OCI-LY7 (cell line): ENCODE measurements at regions not wholly inside any gene's neighbourhood (a gene's known extent, or its start where the extent isn't known, plus 50 kb on each side); places are given as distances from the start of the nearest gene placed in this dataset.

Experiments used
- CTCF ChIP-seq: fragments of 200-600 bp; sonication (generic); conservative IDR thresholded peaks from 2 replicates; pipeline ENCODE4 v1.5.1; 2014; ENCODE audit warnings: mild to moderate bottlenecking, antibody characterized with exemption, low read length, moderate library complexity, mixed read lengths
- EZH2phosphoT487 ChIP-seq: fragments of 200-600 bp; sonication (generic); IDR thresholded peaks from 2 replicates; pipeline ENCODE4 v1.6.1; 2018; ENCODE audit warnings: low read depth, borderline replicate concordance, mild to moderate bottlenecking, mixed run types, antibody characterized with exemption, low read length, moderate library complexity, mixed read lengths

GRCh38 chr10:10279906-10280305 is 737.8 kb upstream of the CELF2 start:
- TF ChIP-seq CTCF (no peak), EZH2phosphoT487 (no peak)
